ENCODE measurements at regions not wholly inside any gene's neighbourhood (a gene's known extent, or its start where the extent isn't known, plus 50 kb on each side); places are given as distances from the start of the nearest gene placed in this dataset.
A peak's percentile ranks its signal among the peaks of the same experiment; 100 is the strongest.

- DNase-seq, result no peak
These were observed 1854.6 kb upstream of the WWC1 start for GRCh38 chr5:166436872-166437271.

DNA sequence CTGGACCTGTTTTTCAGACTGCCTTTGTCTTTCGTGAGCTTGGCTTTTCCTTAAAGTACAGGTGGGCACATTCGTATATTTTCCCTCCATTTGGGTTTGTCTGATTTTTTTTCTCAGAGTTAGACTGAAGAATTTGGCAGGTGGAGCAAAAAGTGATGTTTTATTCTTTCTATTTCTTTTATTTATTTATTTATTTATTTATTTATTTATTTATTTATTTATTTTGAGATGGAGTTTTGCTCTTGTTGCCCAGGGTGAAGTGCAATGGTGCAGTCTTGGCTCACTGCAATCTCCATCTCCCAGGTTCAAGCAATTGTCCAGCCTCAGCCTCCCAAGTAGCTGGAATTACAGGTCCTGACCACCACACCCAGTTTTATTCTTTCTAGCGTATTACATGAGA is 1805.1 kb upstream of the WWC1 start:
- DNase-seq, result no peak

- DNase-seq, result no peak
These were observed 1802.9 kb upstream of the WWC1 start for GRCh38 chr5:166488560-166488959.

DNA sequence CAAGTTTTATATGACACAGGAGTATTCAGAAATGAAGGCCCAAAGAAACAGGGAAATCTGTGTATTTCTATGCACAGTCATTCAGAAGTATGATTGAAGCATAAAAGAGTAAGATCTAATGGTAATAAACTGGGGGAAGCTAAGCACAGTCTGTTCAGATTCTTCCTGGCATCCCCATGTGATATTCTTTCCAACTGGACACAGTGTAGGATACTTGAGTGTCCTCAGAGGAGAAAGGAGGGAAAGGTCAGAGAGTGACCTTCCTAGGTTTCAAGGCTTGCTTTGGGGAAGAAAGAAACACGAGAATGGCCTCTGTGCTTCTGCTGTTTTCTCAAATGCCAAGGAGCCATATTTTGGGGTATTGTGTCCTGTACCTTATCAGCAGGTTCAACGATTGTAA is 1798.4 kb upstream of the WWC1 start:
- no peak for DNase-seq

DNA sequence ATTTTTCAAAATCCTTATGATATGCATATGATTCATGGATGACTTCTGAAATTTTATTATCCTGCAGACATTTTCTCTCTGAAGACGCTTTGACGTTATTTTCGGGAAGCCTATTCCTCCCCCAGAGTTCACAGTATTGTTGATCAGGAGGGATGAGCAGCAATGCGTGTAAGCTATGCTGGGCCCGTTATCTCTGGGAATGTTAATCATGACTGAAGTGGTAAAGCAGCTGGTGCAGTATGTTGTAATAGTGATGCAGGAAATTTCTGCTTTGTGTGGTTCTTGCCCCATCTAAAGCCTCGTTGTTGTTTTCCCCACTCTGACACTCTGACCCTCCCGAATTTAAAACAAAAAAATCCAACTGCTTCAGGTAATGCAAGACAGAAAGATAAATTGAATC is 1797.8 kb upstream of the WWC1 start:
- DNase-seq, result no peak

DNA sequence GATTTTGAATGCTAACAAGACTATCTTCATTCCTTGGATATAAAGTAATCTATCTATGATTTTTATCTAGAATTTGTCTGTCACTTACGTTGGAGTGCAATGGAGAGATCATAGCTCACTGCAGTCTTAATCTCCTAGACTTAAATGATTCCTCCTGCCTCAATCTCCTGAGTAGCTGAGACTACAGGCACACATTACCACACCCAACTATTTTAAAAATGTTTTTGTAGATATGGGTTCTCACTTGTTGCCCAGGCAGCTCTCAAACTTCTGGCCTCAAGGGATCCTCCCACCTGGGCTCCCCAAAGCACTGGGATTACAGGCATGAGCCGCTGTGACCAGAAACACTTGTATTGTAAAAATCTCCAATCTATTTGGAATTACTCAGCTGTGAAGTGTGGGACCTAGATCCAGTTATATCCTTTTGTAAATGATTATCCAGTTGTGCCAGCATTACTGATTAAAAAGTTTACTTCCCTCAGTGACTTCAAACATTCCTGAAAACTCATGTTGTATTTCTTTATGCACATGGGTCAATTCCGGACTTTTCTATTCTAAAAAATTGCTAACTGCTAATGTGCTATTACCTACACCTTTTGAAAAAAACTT is 1793.8 kb upstream of the WWC1 start:
- DNase-seq, result no peak

DNA sequence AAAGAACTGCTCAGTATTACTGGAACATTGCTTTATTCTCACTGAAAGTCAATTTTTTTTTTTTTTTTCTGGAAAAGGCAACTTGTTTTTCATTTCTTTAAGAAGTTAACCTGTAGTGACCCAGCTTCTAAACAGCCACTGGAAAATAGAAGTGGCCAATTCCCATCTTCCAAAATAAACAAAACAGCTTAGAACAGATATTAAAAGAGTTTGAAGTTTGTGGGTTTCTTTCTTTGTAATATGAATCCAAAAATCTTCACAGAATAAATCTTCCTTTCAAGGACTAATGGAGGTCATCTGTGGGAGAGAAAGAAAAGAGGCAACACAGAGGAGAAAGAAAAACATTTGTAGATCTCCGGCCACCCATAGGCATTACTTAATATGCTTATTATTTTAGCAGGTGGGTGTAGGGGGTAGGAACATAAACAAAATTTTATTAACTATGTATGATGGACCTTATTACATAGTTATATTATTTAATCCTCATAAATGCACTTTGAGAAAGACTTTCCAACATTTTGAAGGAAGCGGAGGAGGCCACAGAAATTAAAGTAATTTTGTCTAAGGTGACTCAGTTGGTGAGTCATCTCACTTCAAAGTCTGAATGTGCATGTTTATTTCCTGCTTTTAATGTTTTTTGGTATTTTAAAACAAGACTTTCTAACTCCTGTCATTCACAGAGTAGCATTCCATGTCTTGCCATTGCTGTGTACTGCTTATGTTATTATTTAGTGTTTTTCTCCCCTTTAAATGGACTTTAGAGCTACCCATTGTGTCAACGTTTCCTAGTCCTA is 1791.8 kb upstream of the WWC1 start:
- DNase-seq, result no peak

DNA sequence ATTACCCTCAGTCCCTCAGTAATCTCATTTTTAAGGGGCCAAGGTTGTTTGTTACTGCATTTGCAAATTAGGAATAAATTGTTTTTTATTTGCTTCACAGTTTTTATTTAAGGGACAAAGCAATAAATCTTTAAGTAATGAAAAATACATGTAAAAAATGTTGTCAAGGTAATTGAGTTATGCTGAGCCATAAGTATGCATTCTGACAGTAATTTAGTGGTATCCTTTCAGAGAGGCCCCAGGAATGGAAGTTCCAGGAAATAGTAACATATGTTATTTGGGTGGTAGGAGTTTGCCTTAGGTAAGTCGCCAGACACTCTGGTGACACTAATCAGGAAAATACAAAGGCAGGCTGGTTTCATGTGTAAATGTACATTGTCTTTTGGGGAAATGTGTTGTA is 1787.9 kb upstream of the WWC1 start:
- no peak for DNase-seq

DNA sequence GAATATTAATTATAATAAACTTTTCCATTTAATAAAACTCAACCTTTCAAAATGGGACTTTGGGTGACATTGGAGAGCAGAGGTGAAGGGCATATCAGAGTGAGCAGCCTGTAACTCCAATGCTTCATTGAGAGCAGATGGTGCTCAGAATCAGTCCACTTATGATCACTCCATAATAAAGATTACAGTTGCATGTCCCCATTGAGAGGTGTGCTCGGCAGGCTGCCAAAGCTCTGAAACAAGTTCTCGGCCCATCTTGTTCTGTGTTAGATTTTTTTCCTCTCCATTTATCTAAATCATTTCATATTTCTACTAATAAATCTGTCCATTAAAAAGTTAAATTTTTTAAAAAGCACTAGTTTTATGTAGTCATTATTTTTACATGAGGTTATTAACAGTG is 1786.4 kb upstream of the WWC1 start:
- no peak for DNase-seq

GRCh38 chr5:166505544-166505943 is 1785.9 kb upstream of the WWC1 start:
- DNase-seq, result no peak

DNA sequence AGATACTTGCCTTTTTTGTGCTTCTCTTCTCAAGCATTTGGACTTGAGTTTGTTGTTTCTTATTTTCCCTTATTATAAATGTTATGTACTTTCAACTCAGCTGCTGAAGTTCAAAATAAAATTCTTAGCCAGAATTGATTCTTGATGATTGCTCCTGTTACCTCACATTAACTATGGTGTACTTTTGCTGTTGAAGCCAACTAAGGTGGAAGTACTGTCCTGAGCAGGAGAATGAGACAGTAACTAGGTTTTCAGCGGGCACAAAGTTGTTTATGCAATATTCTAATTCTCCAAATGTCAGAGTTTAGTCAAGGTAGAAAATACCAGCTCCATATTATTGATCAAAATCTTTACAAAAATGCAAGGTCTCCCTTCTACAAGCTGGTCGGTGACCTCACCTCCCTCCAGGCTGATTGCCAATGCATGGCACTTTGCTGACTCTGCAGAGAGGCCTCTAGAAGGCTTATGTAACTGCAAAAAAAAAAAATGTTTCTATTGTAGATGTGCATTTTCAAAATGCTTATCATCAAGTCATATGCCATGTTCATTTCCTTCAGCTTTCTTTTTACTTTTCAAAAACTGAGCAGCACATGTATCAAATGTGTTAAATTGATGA is 1783.5 kb upstream of the WWC1 start:
- no peak for DNase-seq

- DNase-seq, result no peak
These were observed 1782.4 kb upstream of the WWC1 start for GRCh38 chr5:166509085-166509484.

DNA sequence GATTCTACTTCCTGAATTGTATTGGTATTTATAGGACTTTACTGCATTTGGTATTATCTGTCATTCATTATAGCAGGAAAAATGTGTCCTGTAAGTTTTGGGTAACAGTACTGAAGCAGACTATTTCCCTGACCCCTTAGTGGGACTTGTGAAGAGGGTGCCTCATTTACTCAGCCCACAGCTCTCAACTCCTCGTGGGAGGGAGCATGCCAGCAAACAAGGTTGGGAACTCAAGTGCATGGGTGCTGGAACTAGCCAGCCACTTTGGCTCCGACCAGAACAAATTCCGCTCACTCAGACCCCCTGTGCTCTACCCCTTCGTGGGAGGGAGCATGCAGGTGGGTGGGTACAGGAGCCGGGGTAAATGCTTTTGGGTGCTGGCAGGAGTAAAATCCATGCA is 1773.5 kb upstream of the WWC1 start:
- DNase-seq, result no peak

DNA sequence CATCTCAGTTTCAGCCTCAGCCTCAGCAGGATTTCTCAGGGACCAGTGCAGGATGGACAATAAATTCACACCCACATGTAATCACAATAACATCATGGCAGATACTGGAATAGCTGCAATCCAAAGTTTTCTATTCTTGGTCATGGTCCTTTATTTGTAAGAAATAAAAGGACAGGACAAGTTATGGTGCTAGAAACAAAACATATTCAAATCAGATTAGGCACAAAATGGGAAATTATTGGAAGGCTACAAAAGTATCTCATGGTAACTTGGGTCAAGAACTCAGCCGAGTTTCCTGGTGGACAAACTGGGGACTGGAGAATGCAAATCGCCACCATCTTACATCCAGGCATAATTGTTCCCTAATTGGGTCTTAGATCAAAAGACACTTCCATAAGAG is 1768.2 kb upstream of the WWC1 start:
- DNase-seq, result no peak

GRCh38 chr5:166529200-166529599 is 1762.2 kb upstream of the WWC1 start:
- DNase-seq, result no peak

GRCh38 chr5:166532456-166533220 is 1758.8 kb upstream of the WWC1 start:
- no peak for DNase-seq

- DNase-seq, result no peak
These were observed 1755.8 kb upstream of the WWC1 start for GRCh38 chr5:166535641-166536040.

- DNase-seq, result no peak
These were observed 1751.3 kb upstream of the WWC1 start for GRCh38 chr5:166540156-166540555.

DNA sequence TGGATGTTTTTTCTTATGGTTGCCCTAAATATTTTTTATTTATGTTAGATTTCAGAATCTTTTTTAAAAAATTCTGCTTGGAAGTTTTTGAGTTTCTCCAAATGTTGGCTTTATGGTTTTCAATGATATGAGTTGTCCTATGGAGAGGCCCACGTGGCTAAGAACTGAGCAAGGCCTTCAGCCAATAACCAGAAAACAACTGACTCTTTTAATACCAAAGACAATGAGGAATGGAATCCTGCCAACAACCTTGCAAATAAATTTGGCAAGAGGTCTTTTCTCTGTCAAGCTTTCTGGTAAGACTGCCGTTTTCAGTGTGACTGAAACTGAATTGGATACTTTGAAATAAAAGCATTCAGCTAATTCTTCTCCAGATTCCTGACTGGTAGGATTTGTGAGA is 1740.1 kb upstream of the WWC1 start:
- DNase-seq, result no peak

DNA sequence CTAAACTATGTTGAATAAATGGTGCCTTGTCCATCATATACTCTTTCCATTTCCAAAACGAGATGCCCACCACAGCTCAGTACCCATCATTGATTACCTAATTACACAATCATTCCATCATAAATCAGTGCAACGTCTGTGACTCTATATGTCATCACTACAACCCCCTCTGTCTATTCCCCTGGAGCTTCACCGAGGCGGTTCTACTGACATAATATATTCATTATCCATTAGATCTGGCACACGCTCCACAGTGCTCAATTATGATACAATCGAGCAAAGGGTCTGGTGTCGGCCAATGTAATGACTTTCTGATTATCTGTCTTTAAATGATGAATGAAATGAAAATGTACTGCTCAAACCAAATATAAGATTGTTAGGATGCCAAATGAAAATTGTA is 1737.7 kb upstream of the WWC1 start:
- DNase-seq, result no peak

DNA sequence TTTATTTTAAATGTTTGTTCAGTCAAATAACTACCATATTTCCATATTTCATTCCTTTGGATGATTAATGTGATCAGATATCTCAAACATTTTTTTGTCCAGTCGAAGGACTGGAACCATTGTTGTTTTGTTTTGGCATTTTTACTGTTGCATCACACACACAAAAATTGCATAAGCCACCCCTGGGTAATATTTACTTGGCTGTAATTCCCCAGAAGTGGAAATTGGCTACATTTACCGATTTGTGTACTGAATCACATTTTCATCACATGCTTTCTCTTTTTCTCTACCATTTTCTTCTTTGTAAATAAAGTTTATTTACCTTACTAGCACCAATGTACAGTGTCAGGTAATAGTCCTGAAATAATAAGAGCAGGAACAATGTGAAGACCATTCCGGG is 1729.7 kb upstream of the WWC1 start:
- DNase-seq, result no peak

- DNase-seq, result no peak
These were observed 1729.2 kb upstream of the WWC1 start for GRCh38 chr5:166562246-166562645.

DNA sequence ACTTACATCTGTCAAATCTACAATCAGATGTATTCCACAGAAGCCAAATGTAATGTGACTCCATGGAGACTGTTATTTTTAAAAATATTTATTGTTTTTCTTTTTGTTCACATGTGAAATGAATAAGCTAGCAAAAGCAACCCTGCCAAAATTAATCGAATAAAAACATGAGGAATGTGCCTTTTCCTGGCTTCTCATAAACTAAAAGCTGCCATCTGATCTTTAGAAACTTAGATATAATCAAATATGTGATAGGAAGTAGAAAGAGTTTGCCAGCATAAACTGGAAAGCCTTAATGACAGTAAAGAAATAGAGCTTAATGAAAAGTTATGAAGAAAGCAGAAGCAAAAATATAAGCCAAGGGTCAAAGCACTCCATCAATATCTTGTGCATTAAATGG is 1724.7 kb upstream of the WWC1 start:
- peak; percentile 32 for DNase-seq
